HG03571 (cell line): ENCODE measurements at regions not wholly inside any gene's neighbourhood (a gene's known extent, or its start where the extent isn't known, plus 50 kb on each side); places are given as distances from the start of the nearest gene placed in this dataset.

Source experiments
- ATAC-seq: cut with Tn5 transposase; IDR thresholded peaks from one replicate; pipeline ENCODE4 v1.9.1; 2021; ENCODE audit not compliant: unreplicated experiment

GRCh38 chr18:26745288-26746181 is 120.0 kb downstream of the AQP4 start:
- ATAC-seq, result no peak

- no peak for ATAC-seq
Observed at GRCh38 chr18:26741758-26742157, 123.7 kb downstream of the AQP4 start.

- ATAC-seq, result no peak
Observed at GRCh38 chr18:26741048-26741447, 124.5 kb downstream of the AQP4 start.

- ATAC-seq, result no peak
Observed at GRCh38 chr18:26740396-26740795, 125.1 kb downstream of the AQP4 start.

GRCh38 chr18:26738706-26739105 is 126.8 kb downstream of the AQP4 start:
- ATAC-seq, result no peak

GRCh38 chr18:26736301-26736700 is 129.2 kb downstream of the AQP4 start:
- no peak for ATAC-seq

GRCh38 chr18:26734760-26735159 is 130.7 kb downstream of the AQP4 start:
- ATAC-seq, result no peak

- ATAC-seq, result no peak
Observed at GRCh38 chr18:26729449-26729848, 136.1 kb downstream of the AQP4 start.

GRCh38 chr18:26729008-26729407 is 136.5 kb downstream of the AQP4 start:
- ATAC-seq, result no peak

GRCh38 chr18:26723981-26724380 is 141.5 kb downstream of the AQP4 start:
- no peak for ATAC-seq

GRCh38 chr18:26722565-26722931 is 143.0 kb downstream of the AQP4 start:
- no peak for ATAC-seq

- no peak for ATAC-seq
Observed at GRCh38 chr18:26721854-26722564, 143.5 kb downstream of the AQP4 start.

- no peak for ATAC-seq
Observed at GRCh38 chr18:26719896-26720295, 145.6 kb downstream of the AQP4 start.

- no peak for ATAC-seq
Observed at GRCh38 chr18:26717123-26717719, 148.3 kb downstream of the AQP4 start.

- no peak for ATAC-seq
Observed at GRCh38 chr18:26714739-26715138, 150.8 kb downstream of the AQP4 start.

- no peak for ATAC-seq
Observed at GRCh38 chr18:26711756-26712155, 153.8 kb downstream of the AQP4 start.

GRCh38 chr18:26710470-26711096 is 154.9 kb downstream of the AQP4 start:
- peak; percentile 72 for ATAC-seq

- ATAC-seq, result no peak
Observed at GRCh38 chr18:26709897-26710296, 155.6 kb downstream of the AQP4 start.

GRCh38 chr18:26708806-26709716 is 156.4 kb downstream of the AQP4 start:
- no peak for ATAC-seq

- ATAC-seq, result no peak
Observed at GRCh38 chr18:26706911-26707351, 158.6 kb downstream of the AQP4 start.
